ENCODE measurements at regions not wholly inside any gene's neighbourhood (a gene's known extent, or its start where the extent isn't known, plus 50 kb on each side); places are given as distances from the start of the nearest gene placed in this dataset.

GRCh38 chr1:194102607-194103006 lies 916.2 kb upstream of the B3GALT2 start:
- ChIA-PET POLR2A (no interaction called here), CTCF (no interaction called here)
- no peak for ATAC-seq
- Mint-ChIP-seq H3K4me1 (ENCODE audit: low read depth) (peaks cover 3% of the 10 kb centered on the region), H3K27me3 (no peaks in the 10 kb centered on the region), H3K9me3 (peaks cover 4% of the 10 kb centered on the region), H3K36me3 (ENCODE audit: low read depth) (no peaks in the 10 kb centered on the region), H3K27ac (no peak overlapping the region), H3K4me3 (no peak overlapping the region)
- TF ChIP-seq CTCF (IDR thresholded peaks at IDR 0.05) = no peak
- intact Hi-C loops (cut with micrococcal nuclease) = no loop called here
- no peak for DNase-seq

- no peaks in the 10 kb centered on the region for H3K36me3 Mint-ChIP-seq (ENCODE audit: low read depth)
- no peaks in the 10 kb centered on the region for H3K9me3 Mint-ChIP-seq
- no peaks in the 10 kb centered on the region for H3K27me3 Mint-ChIP-seq
- H3K4me1 Mint-ChIP-seq (ENCODE audit: low read depth) = no peaks in the 10 kb centered on the region
- ATAC-seq (no peak), DNase-seq (no peak)
- ChIA-PET CTCF (no interaction called here), POLR2A (no interaction called here)
- no peak overlapping the region for H3K27ac Mint-ChIP-seq
- intact Hi-C loops (cut with micrococcal nuclease) = no loop called here
- TF ChIP-seq CTCF (IDR thresholded peaks at IDR 0.05) = no peak
- no peak overlapping the region for H3K4me3 Mint-ChIP-seq
Measured at GRCh38 chr1:194084755-194085154, 898.3 kb upstream of the B3GALT2 start.

GRCh38 chr1:194081444-194081843 lies 895.0 kb upstream of the B3GALT2 start:
- POLR2A ChIA-PET = no interaction called here
- H3K4me1 Mint-ChIP-seq (ENCODE audit: low read depth) = no peaks in the 10 kb centered on the region
- no peaks in the 10 kb centered on the region for H3K36me3 Mint-ChIP-seq (ENCODE audit: low read depth)
- H3K27me3 Mint-ChIP-seq = no peaks in the 10 kb centered on the region
- H3K27ac Mint-ChIP-seq = no peak overlapping the region
- TF ChIP-seq CTCF (IDR thresholded peaks at IDR 0.05) = no peak
- H3K4me3 Mint-ChIP-seq = no peak overlapping the region
- CTCF ChIA-PET = no interaction called here
- H3K9me3 Mint-ChIP-seq = no peaks in the 10 kb centered on the region
- intact Hi-C loops (cut with micrococcal nuclease) = no loop called here
- DNase-seq (no peak), ATAC-seq (no peak)

- POLR2A ChIA-PET = no interaction called here
- no peak for ATAC-seq
- intact Hi-C loops (cut with micrococcal nuclease) = no loop called here
- no peaks in the 10 kb centered on the region for H3K4me1 Mint-ChIP-seq (ENCODE audit: low read depth)
- DNase-seq = no peak
- H3K36me3 Mint-ChIP-seq (ENCODE audit: low read depth) = no peaks in the 10 kb centered on the region
- no peak overlapping the region for H3K4me3 Mint-ChIP-seq
- CTCF ChIA-PET = no interaction called here
- no peaks in the 10 kb centered on the region for H3K9me3 Mint-ChIP-seq
- H3K27me3 Mint-ChIP-seq = no peaks in the 10 kb centered on the region
- H3K27ac Mint-ChIP-seq = no peak overlapping the region
- TF ChIP-seq CTCF (IDR thresholded peaks at IDR 0.05) = no peak
Measured at GRCh38 chr1:194080826-194081225, 894.4 kb upstream of the B3GALT2 start.

GRCh38 chr1:194078765-194079164 lies 892.4 kb upstream of the B3GALT2 start:
- H3K36me3 Mint-ChIP-seq (ENCODE audit: low read depth) = no peaks in the 10 kb centered on the region
- no peak for TF ChIP-seq CTCF (IDR thresholded peaks at IDR 0.05)
- no peaks in the 10 kb centered on the region for H3K9me3 Mint-ChIP-seq
- ChIA-PET POLR2A (no interaction called here), CTCF (no interaction called here)
- no peak overlapping the region for H3K4me3 Mint-ChIP-seq
- intact Hi-C loops (cut with micrococcal nuclease) = no loop called here
- ATAC-seq = no peak
- DNase-seq = no peak
- no peaks in the 10 kb centered on the region for H3K27me3 Mint-ChIP-seq
- H3K4me1 Mint-ChIP-seq (ENCODE audit: low read depth) = no peaks in the 10 kb centered on the region
- no peak overlapping the region for H3K27ac Mint-ChIP-seq
